ENCODE measurements at regions not wholly inside any gene's neighbourhood (a gene's known extent, or its start where the extent isn't known, plus 50 kb on each side); places are given as distances from the start of the nearest gene placed in this dataset.

DNA sequence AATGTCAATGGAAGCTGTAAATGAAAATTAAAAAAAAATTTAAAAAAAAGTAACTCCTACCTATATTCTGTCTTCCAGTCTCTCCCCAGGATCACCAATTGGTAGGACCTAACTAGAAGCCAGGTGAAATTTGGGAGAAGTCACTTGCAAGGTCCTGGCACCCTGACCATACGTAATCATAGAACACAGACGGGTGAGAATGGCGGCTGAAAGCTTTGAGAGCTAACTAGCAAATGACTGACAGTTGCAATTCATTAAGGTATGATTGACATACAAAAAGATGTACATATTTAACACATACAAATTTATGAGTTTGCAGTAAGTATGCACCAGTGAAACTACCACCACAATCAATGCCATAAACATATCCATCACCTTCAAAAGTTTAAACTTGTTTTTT is 372.7 kb upstream of the PSMD7 start:
- in situ Hi-C loops (cut with MboI; ENCODE audit: low pct_unique_long_range_greater_than_20kb, low sequenced_read_pairs, unreplicated experiment), result no loop called here
- no peak for DNase-seq (ENCODE audit: low spot score)
- TF ChIP-seq, protein P1, sequence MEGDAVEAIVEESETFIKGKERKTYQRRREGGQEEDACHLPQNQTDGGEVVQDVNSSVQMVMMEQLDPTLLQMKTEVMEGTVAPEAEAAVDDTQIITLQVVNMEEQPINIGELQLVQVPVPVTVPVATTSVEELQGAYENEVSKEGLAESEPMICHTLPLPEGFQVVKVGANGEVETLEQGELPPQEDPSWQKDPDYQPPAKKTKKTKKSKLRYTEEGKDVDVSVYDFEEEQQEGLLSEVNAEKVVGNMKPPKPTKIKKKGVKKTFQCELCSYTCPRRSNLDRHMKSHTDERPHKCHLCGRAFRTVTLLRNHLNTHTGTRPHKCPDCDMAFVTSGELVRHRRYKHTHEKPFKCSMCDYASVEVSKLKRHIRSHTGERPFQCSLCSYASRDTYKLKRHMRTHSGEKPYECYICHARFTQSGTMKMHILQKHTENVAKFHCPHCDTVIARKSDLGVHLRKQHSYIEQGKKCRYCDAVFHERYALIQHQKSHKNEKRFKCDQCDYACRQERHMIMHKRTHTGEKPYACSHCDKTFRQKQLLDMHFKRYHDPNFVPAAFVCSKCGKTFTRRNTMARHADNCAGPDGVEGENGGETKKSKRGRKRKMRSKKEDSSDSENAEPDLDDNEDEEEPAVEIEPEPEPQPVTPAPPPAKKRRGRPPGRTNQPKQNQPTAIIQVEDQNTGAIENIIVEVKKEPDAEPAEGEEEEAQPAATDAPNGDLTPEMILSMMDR (IDR thresholded peaks at IDR 0.05; ENCODE audit: extremely low read depth, insufficient read depth, missing control alignments), result no peak

DNA sequence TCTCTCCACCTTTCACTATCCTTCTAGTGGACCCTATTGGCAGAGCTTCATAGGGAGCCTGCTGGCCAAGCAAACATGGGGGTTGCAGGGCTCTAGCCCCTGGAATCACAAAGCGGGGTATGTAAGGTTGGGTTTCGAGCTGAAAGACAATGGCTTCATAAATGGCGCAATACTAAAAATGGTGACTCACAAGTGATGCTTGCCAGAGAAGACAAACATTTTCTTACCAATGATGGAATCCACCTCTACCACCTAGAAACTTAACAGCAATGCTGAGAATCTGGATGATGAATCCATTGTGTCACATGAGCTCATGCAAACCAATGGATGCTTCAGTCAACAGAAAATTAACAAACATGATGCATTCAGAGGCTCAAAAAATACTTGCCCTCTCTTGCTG is 375.3 kb upstream of the PSMD7 start:
- TF ChIP-seq, protein P1 (IDR thresholded peaks at IDR 0.05; ENCODE audit: extremely low read depth, insufficient read depth, missing control alignments), result no peak
- DNase-seq (ENCODE audit: low spot score), result no peak
- in situ Hi-C loops (cut with MboI; ENCODE audit: low pct_unique_long_range_greater_than_20kb, low sequenced_read_pairs, unreplicated experiment), result no loop called here

DNA sequence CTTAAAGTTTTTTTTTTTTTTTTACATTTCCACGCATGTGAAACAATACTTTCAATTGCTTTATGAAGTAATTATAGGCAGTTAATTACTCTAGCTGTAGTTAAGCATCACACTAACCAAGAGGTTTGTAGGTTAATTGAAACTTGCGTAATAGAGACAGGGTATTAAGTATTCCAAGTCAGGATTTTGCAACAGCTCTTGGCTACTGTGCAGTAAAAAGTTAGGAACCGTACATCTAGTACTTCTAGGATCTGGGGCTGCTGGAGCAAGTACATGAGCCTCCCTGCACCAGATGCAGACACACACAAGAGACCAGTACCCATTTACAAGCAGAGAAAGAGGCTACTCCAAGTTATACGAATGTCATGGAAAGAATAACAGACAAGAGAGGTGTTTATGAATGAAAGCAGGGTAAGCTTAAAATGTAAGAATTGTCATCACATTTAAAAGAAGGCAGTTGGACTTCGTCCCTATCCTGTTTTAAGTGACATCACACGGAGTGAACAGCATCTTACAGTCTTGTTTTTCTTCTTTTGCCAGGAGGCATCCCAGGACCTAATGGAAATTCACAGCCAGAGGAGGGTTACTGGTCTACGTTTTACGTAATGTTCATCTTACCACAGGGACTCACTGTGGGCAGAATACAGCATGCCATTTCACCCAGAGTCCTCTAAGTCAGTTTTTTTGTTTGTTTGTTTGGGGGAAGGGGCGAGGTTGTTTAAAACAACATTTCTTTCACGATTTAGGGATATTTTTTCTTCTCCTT is 379.6 kb upstream of the PSMD7 start:
- in situ Hi-C loops (cut with MboI; ENCODE audit: low pct_unique_long_range_greater_than_20kb, low sequenced_read_pairs, unreplicated experiment), result no loop called here
- no peak for DNase-seq (ENCODE audit: low spot score)

DNA sequence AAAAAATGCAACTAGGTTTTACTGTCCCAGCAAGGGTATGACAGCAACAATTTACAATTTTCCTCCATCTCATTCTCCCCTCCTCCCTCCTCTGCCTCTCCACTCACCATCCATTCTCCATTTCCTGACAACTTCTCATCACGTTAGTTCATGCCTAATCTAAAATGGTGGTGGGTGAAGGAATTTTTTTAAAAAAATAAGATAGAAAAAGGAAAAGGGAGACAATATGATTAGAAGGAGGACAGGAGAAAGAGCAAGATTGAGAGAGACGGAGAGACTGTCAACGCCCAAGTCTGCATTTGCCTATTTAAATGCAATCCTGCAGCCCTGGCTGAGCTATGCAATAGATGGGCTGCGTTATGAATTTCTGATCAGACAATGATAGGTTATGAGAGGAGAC is 380.7 kb upstream of the PSMD7 start:
- in situ Hi-C loops (cut with MboI; ENCODE audit: low pct_unique_long_range_greater_than_20kb, low sequenced_read_pairs, unreplicated experiment), result no loop called here
- DNase-seq (ENCODE audit: low spot score), result no peak

More for the DNA sequence above, 379.6 kb upstream of the PSMD7 start:
- TF ChIP-seq, protein P1 (IDR thresholded peaks at IDR 0.05; ENCODE audit: extremely low read depth, insufficient read depth, missing control alignments), result no peak

DNA sequence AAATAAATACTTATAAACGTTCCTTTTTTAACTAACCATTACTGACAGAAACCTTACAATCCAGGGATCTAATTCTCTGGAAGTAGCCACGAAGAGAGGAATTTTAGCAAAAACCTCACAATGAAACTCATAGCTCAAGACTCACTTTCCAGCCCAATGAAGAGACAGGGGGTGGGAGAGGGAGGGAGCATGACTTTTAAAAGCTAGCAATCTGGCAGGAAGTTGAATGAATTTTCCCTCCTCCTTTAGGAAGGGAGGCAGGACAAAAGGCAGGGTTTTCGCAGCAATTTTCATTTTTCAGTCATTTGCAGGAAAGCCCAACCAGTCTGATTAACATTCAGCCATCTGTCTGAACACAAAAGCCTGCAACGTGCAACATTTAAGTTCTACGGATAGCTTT is 381.5 kb upstream of the PSMD7 start:
- TF ChIP-seq, protein P1 (IDR thresholded peaks at IDR 0.05; ENCODE audit: extremely low read depth, insufficient read depth, missing control alignments), result no peak
- no peak for DNase-seq (ENCODE audit: low spot score)
- in situ Hi-C loops (cut with MboI; ENCODE audit: low pct_unique_long_range_greater_than_20kb, low sequenced_read_pairs, unreplicated experiment), result no loop called here

More for the DNA sequence above, 380.7 kb upstream of the PSMD7 start:
- TF ChIP-seq, protein P1 (IDR thresholded peaks at IDR 0.05; ENCODE audit: extremely low read depth, insufficient read depth, missing control alignments), result no peak

DNA sequence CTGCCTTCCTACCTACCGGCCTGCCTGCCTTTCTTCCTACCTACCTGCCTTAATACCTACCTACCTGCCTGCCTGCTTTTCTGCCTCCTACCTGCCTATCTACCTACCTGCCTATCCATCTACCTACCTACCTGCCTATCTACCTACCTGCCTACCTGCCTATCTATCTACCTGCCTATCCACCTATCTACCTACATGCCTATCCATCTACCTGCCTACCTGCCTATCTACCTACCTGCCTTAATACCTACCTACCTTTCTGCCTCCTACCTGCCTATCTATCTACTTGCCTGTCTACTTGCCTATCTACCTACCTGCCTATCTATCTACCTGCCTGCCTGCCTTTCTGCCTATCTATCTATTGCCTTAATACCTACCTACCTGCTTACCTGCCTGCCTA is 383.8 kb upstream of the PSMD7 start:
- in situ Hi-C loops (cut with MboI; ENCODE audit: low pct_unique_long_range_greater_than_20kb, low sequenced_read_pairs, unreplicated experiment), result no loop called here
- TF ChIP-seq, protein P1 (IDR thresholded peaks at IDR 0.05; ENCODE audit: extremely low read depth, insufficient read depth, missing control alignments), result no peak
- no peak for DNase-seq (ENCODE audit: low spot score)

Measured in GM13977 (cell line).